ENCODE measurements at regions not wholly inside any gene's neighbourhood (a gene's known extent, or its start where the extent isn't known, plus 50 kb on each side); places are given as distances from the start of the nearest gene placed in this dataset.
"Not testable (repeated sequence)": the region's sequence is repeated elsewhere in the genome, so short reads cannot be mapped to it uniquely, and the experiment has no call there.

- not testable (repeated sequence) for H3K9ac ChIP-seq (ENCODE audit: low read length); H4K5ac ChIP-seq (ENCODE audit: low read length); H3K79me1 ChIP-seq (ENCODE audit: low read length); H3K56ac ChIP-seq (ENCODE audit: low read length); H2BK15ac ChIP-seq (replicated peaks; ENCODE audit: low read depth); H3K23ac ChIP-seq (ENCODE audit: low read length); H3K27me3 ChIP-seq (ENCODE audit: insufficient read depth, low read length, poor library complexity); H2AK5ac ChIP-seq (ENCODE audit: low read length); H4K8ac ChIP-seq (ENCODE audit: low read depth, low read length); H3K4me1 ChIP-seq (ENCODE audit: control insufficient read depth, low read depth, low read length); H3K4ac ChIP-seq (ENCODE audit: low read depth, low read length); H3K27ac ChIP-seq (ENCODE audit: low read depth, low read length); H3K4me3 ChIP-seq (ENCODE audit: low read length); H3K4me2 ChIP-seq (ENCODE audit: low read length); H3K36me3 ChIP-seq (ENCODE audit: control insufficient read depth, insufficient read depth, low read length); H2BK120ac ChIP-seq (ENCODE audit: low read depth, low read length); H3K79me2 ChIP-seq (ENCODE audit: control insufficient read depth, insufficient read depth, low read length); DNase-seq; H3K18ac ChIP-seq (ENCODE audit: low read length); H2BK5ac ChIP-seq (ENCODE audit: low read length)
Observed at GRCh38 chr7:67338545-67338944, 341.9 kb downstream of the TYW1 start.

- no peaks in the 10 kb centered on the region for H3K27me3 ChIP-seq (ENCODE audit: insufficient read depth, low read length, poor library complexity)
- no peak overlapping the region for H2BK5ac ChIP-seq (ENCODE audit: low read length)
- H3K4me3 ChIP-seq (ENCODE audit: low read length) = no peak overlapping the region
- no peak overlapping the region for H2BK15ac ChIP-seq (replicated peaks; ENCODE audit: low read depth)
- H3K4me1 ChIP-seq (ENCODE audit: control insufficient read depth, low read depth, low read length) = no peaks in the 10 kb centered on the region
- no peak overlapping the region for H2BK120ac ChIP-seq (ENCODE audit: low read depth, low read length)
- no peak for DNase-seq
- no peak overlapping the region for H2AK5ac ChIP-seq (ENCODE audit: low read length)
- no CpG with 5 or more reads among the region's 10 CpGs for WGBS (ENCODE audit: extremely low coverage, insufficient coverage, low lambda C conversion rate)
- no peak overlapping the region for H3K23ac ChIP-seq (ENCODE audit: low read length)
- no peaks in the 10 kb centered on the region for H3K79me2 ChIP-seq (ENCODE audit: control insufficient read depth, insufficient read depth, low read length)
- no peak overlapping the region for H3K4ac ChIP-seq (ENCODE audit: low read depth, low read length)
- no peak overlapping the region for H3K9ac ChIP-seq (ENCODE audit: low read length)
- no peak overlapping the region for H4K8ac ChIP-seq (ENCODE audit: low read depth, low read length)
- no peaks in the 10 kb centered on the region for H3K79me1 ChIP-seq (ENCODE audit: low read length)
- no peak overlapping the region for H4K5ac ChIP-seq (ENCODE audit: low read length)
- no peak overlapping the region for H3K18ac ChIP-seq (ENCODE audit: low read length)
- H3K4me2 ChIP-seq (ENCODE audit: low read length) = no peak overlapping the region
- no peaks in the 10 kb centered on the region for H3K36me3 ChIP-seq (ENCODE audit: control insufficient read depth, insufficient read depth, low read length)
- H3K56ac ChIP-seq (ENCODE audit: low read length) = no peak overlapping the region
- no peak overlapping the region for H3K27ac ChIP-seq (ENCODE audit: low read depth, low read length)
Observed at GRCh38 chr7:67341153-67341768, 344.6 kb downstream of the TYW1 start.

GRCh38 chr7:67343114-67343513 lies 346.5 kb downstream of the TYW1 start:
- no peak overlapping the region for H3K18ac ChIP-seq (ENCODE audit: low read length)
- H3K9ac ChIP-seq (ENCODE audit: low read length) = no peak overlapping the region
- H2AK5ac ChIP-seq (ENCODE audit: low read length) = no peak overlapping the region
- H3K4me3 ChIP-seq (ENCODE audit: low read length) = no peak overlapping the region
- no peaks in the 10 kb centered on the region for H3K27me3 ChIP-seq (ENCODE audit: insufficient read depth, low read length, poor library complexity)
- no peak for DNase-seq
- no peak overlapping the region for H4K5ac ChIP-seq (ENCODE audit: low read length)
- H3K4me1 ChIP-seq (ENCODE audit: control insufficient read depth, low read depth, low read length) = no peaks in the 10 kb centered on the region
- no peak overlapping the region for H2BK15ac ChIP-seq (replicated peaks; ENCODE audit: low read depth)
- H3K79me1 ChIP-seq (ENCODE audit: low read length) = no peaks in the 10 kb centered on the region
- H3K23ac ChIP-seq (ENCODE audit: low read length) = no peak overlapping the region
- H2BK120ac ChIP-seq (ENCODE audit: low read depth, low read length) = no peak overlapping the region
- H3K4me2 ChIP-seq (ENCODE audit: low read length) = no peak overlapping the region
- H3K56ac ChIP-seq (ENCODE audit: low read length) = no peak overlapping the region
- WGBS (ENCODE audit: extremely low coverage, insufficient coverage, low lambda C conversion rate) = no CpG with 5 or more reads among the region's 3 CpGs
- H4K8ac ChIP-seq (ENCODE audit: low read depth, low read length) = no peak overlapping the region
- H3K36me3 ChIP-seq (ENCODE audit: control insufficient read depth, insufficient read depth, low read length) = no peaks in the 10 kb centered on the region
- H2BK5ac ChIP-seq (ENCODE audit: low read length) = no peak overlapping the region
- no peak overlapping the region for H3K27ac ChIP-seq (ENCODE audit: low read depth, low read length)
- H3K79me2 ChIP-seq (ENCODE audit: control insufficient read depth, insufficient read depth, low read length) = no peaks in the 10 kb centered on the region
- no peak overlapping the region for H3K4ac ChIP-seq (ENCODE audit: low read depth, low read length)

GRCh38 chr7:67343572-67343971 lies 346.9 kb downstream of the TYW1 start:
- Histone ChIP-seq H3K79me2 (ENCODE audit: control insufficient read depth, insufficient read depth, low read length) (no peaks in the 10 kb centered on the region), H2AK5ac (ENCODE audit: low read length) (no peak overlapping the region), H3K4me1 (ENCODE audit: control insufficient read depth, low read depth, low read length) (no peaks in the 10 kb centered on the region), H3K56ac (ENCODE audit: low read length) (no peak overlapping the region), H3K4me2 (ENCODE audit: low read length) (no peak overlapping the region), H3K36me3 (ENCODE audit: control insufficient read depth, insufficient read depth, low read length) (no peaks in the 10 kb centered on the region), H3K18ac (ENCODE audit: low read length) (no peak overlapping the region), H3K27me3 (ENCODE audit: insufficient read depth, low read length, poor library complexity) (no peaks in the 10 kb centered on the region), H4K5ac (ENCODE audit: low read length) (no peak overlapping the region), H3K79me1 (ENCODE audit: low read length) (no peaks in the 10 kb centered on the region), H3K9ac (ENCODE audit: low read length) (no peak overlapping the region), H3K27ac (ENCODE audit: low read depth, low read length) (no peak overlapping the region), H2BK120ac (ENCODE audit: low read depth, low read length) (no peak overlapping the region), H2BK15ac (replicated peaks; ENCODE audit: low read depth) (no peak overlapping the region), H3K23ac (ENCODE audit: low read length) (no peak overlapping the region), H3K4me3 (ENCODE audit: low read length) (no peak overlapping the region), H2BK5ac (ENCODE audit: low read length) (no peak overlapping the region), H4K8ac (ENCODE audit: low read depth, low read length) (no peak overlapping the region), H3K4ac (ENCODE audit: low read depth, low read length) (no peak overlapping the region)
- DNase-seq = no peak
- no CpG with 5 or more reads among the region's 5 CpGs for WGBS (ENCODE audit: extremely low coverage, insufficient coverage, low lambda C conversion rate)

- Histone ChIP-seq H3K4ac (ENCODE audit: low read depth, low read length) (no peak overlapping the region), H4K5ac (ENCODE audit: low read length) (no peak overlapping the region), H3K79me2 (ENCODE audit: control insufficient read depth, insufficient read depth, low read length) (no peaks in the 10 kb centered on the region), H3K4me2 (ENCODE audit: low read length) (no peak overlapping the region), H3K36me3 (ENCODE audit: control insufficient read depth, insufficient read depth, low read length) (no peaks in the 10 kb centered on the region), H2AK5ac (ENCODE audit: low read length) (no peak overlapping the region), H3K27me3 (ENCODE audit: insufficient read depth, low read length, poor library complexity) (no peaks in the 10 kb centered on the region), H3K9ac (ENCODE audit: low read length) (no peak overlapping the region), H2BK15ac (replicated peaks; ENCODE audit: low read depth) (no peak overlapping the region), H3K4me1 (ENCODE audit: control insufficient read depth, low read depth, low read length) (no peaks in the 10 kb centered on the region), H3K56ac (ENCODE audit: low read length) (no peak overlapping the region), H3K79me1 (ENCODE audit: low read length) (no peaks in the 10 kb centered on the region), H3K27ac (ENCODE audit: low read depth, low read length) (no peak overlapping the region), H3K4me3 (ENCODE audit: low read length) (no peak overlapping the region), H2BK5ac (ENCODE audit: low read length) (no peak overlapping the region), H4K8ac (ENCODE audit: low read depth, low read length) (no peak overlapping the region), H2BK120ac (ENCODE audit: low read depth, low read length) (no peak overlapping the region), H3K23ac (ENCODE audit: low read length) (no peak overlapping the region), H3K18ac (ENCODE audit: low read length) (no peak overlapping the region)
- WGBS (ENCODE audit: extremely low coverage, insufficient coverage, low lambda C conversion rate) = no CpG with 5 or more reads among the region's 3 CpGs
- no peak for DNase-seq
Observed at GRCh38 chr7:67344481-67345193, 348.0 kb downstream of the TYW1 start.

GRCh38 chr7:67346126-67346525 lies 349.5 kb downstream of the TYW1 start:
- Histone ChIP-seq H3K4me3 (ENCODE audit: low read length) (no peak overlapping the region), H3K56ac (ENCODE audit: low read length) (no peak overlapping the region), H2BK120ac (ENCODE audit: low read depth, low read length) (no peak overlapping the region), H3K9ac (ENCODE audit: low read length) (no peak overlapping the region), H3K4me2 (ENCODE audit: low read length) (no peak overlapping the region), H3K79me1 (ENCODE audit: low read length) (no peaks in the 10 kb centered on the region), H3K18ac (ENCODE audit: low read length) (no peak overlapping the region), H3K4ac (ENCODE audit: low read depth, low read length) (no peak overlapping the region), H4K8ac (ENCODE audit: low read depth, low read length) (no peak overlapping the region), H3K27ac (ENCODE audit: low read depth, low read length) (no peak overlapping the region), H2BK5ac (ENCODE audit: low read length) (no peak overlapping the region), H3K27me3 (ENCODE audit: insufficient read depth, low read length, poor library complexity) (no peaks in the 10 kb centered on the region), H3K4me1 (ENCODE audit: control insufficient read depth, low read depth, low read length) (no peaks in the 10 kb centered on the region), H4K5ac (ENCODE audit: low read length) (no peak overlapping the region), H3K23ac (ENCODE audit: low read length) (no peak overlapping the region), H3K79me2 (ENCODE audit: control insufficient read depth, insufficient read depth, low read length) (no peaks in the 10 kb centered on the region), H3K36me3 (ENCODE audit: control insufficient read depth, insufficient read depth, low read length) (no peaks in the 10 kb centered on the region), H2BK15ac (replicated peaks; ENCODE audit: low read depth) (no peak overlapping the region), H2AK5ac (ENCODE audit: low read length) (no peak overlapping the region)
- DNase-seq = peak; percentile 45
- no CpG with 5 or more reads among the region's 4 CpGs for WGBS (ENCODE audit: extremely low coverage, insufficient coverage, low lambda C conversion rate)
